SK-N-SH (cell line): ENCODE measurements at regions not wholly inside any gene's neighbourhood (a gene's known extent, or its start where the extent isn't known, plus 50 kb on each side); places are given as distances from the start of the nearest gene placed in this dataset.

Experiments
- CTCF ChIA-PET: fragments of 300-600, 350-600 bp; formaldehyde crosslinking; extraction: SDS; loops from one replicate; lab custom pipeline; 2021; lab: Yijun Ruan, JAX
- POLR2A ChIA-PET: fragments of 350-600 bp; sonication (Branson Sonifier 250); formaldehyde crosslinking; extraction: SDS; loops from one replicate; lab custom pipeline; 2020; ENCODE audit warnings: antibody characterized with exemption, inconsistent platforms; lab: Yijun Ruan, JAX
- DNase-seq: peaks from one replicate; pipeline ENCODE4 v3.0.0; 2012
- H2AFZ ChIP-seq: fragments of 200-600 bp; sonication (generic); 2 replicates; pipeline ENCODE4 v1.8.1; 2016; ENCODE audit warnings: antibody characterized with exemption, mild to moderate bottlenecking, low read depth
- H3F3A ChIP-seq: fragments of 200-600 bp; sonication (generic); replicated peaks from 2 replicates; pipeline ENCODE3; 2016; ENCODE audit warnings: antibody characterized with exemption, mild to moderate bottlenecking; ENCODE audit not compliant: insufficient read depth
- H3K27ac ChIP-seq, 2 experiments: fragments of 200-500 bp in 1 of 2; fragments of 200-600 bp in 1 of 2; sonication (Bioruptor generic) in 1 of 2; sonication (generic), shearing (Covaris generic) in 1 of 2; 2 replicates each; pipeline versions ENCODE4 v1.5.1 to v1.6.1; 2014 to 2016; ENCODE audit warnings: low read depth in 2 of 2, inconsistent platforms in 1 of 2, low read length in 1 of 2, mild to moderate bottlenecking in 1 of 2, mixed read lengths in 1 of 2
- H3K27me3 ChIP-seq: fragments of 200-600 bp; sonication (generic), shearing (Covaris generic); 2 replicates; pipeline ENCODE4 v1.6.1; 2016; ENCODE audit warnings: mixed run types; ENCODE audit not compliant: insufficient read depth
- H3K36me3 ChIP-seq, 2 experiments: fragments of 200-500 bp in 1 of 2; fragments of 200-600 bp in 1 of 2; sonication (Bioruptor generic) in 1 of 2; sonication (generic) in 1 of 2; replicated peaks in 1 of 2; 2 replicates each; pipeline versions ENCODE3 to v1.5.1; 2014 to 2016; ENCODE audit warnings: low read length in 1 of 2, mild to moderate bottlenecking in 1 of 2; ENCODE audit not compliant: insufficient read depth in 2 of 2, control insufficient read depth in 1 of 2
- H3K4me1 ChIP-seq, 2 experiments: fragments of 200-500 bp in 1 of 2; fragments of 200-600 bp in 1 of 2; sonication (Bioruptor generic) in 1 of 2; sonication (generic), shearing (Covaris generic) in 1 of 2; 2 replicates each; pipeline versions ENCODE4 v1.5.1 to v1.6.1; 2014 to 2016; ENCODE audit warnings: low read depth in 1 of 2, low read length in 1 of 2, mixed run types in 1 of 2; ENCODE audit not compliant: insufficient read depth in 2 of 2, control insufficient read depth in 1 of 2
- H3K4me2 ChIP-seq: fragments of 200-600 bp; sonication (generic), shearing (Covaris generic); 2 replicates; pipeline ENCODE4 v1.6.1; 2017; ENCODE audit warnings: mixed run types
- H3K4me3 ChIP-seq, 2 experiments: fragments of 200-500 bp in 1 of 2; fragments of 200-600 bp in 1 of 2; sonication (Bioruptor generic) in 1 of 2; sonication (generic), shearing (Covaris generic) in 1 of 2; 2 replicates each; pipeline versions ENCODE4 v1.5.1 to v1.8.1; 2014 to 2016; ENCODE audit warnings: low read depth in 2 of 2, inconsistent platforms in 1 of 2, low read length in 1 of 2, mild to moderate bottlenecking in 1 of 2, mixed read lengths in 1 of 2, moderate library complexity in 1 of 2
- H3K79me2 ChIP-seq: fragments of 200-600 bp; sonication (generic); 2 replicates; pipeline ENCODE4 v1.8.1; 2017; ENCODE audit warnings: mild to moderate bottlenecking; ENCODE audit not compliant: insufficient read depth
- H3K9ac ChIP-seq: fragments of 200-600 bp; sonication (generic); 2 replicates; pipeline ENCODE4 v1.6.1; 2017; ENCODE audit warnings: mixed run types
- H3K9me2 ChIP-seq: fragments of 200-600 bp; sonication (generic); 2 replicates; pipeline ENCODE4 v1.6.1; 2017; ENCODE audit warnings: mixed run types
- H3K9me3 ChIP-seq: fragments of 200-600 bp; sonication (generic); 2 replicates; pipeline ENCODE4 v1.6.1; 2017; ENCODE audit warnings: mixed run types, mild to moderate bottlenecking, moderate library complexity
- H4K20me1 ChIP-seq: fragments of 200-600 bp; sonication (generic); 2 replicates; pipeline ENCODE4 v1.6.1; 2017; ENCODE audit warnings: mild to moderate bottlenecking, mixed run types; ENCODE audit not compliant: insufficient read depth
- CHD2 ChIP-seq: fragments of 150-350 bp; IDR thresholded peaks from 2 replicates; pipeline ENCODE4 v1.6.1; 2018; ENCODE audit warnings: low read length; ENCODE audit not compliant: partially characterized antibody
- FOXJ3 ChIP-seq: sonication (generic); formaldehyde crosslinking; IDR thresholded peaks from 2 replicates; pipeline ENCODE4 v1.5.1; 2020; ENCODE audit warnings: mild to moderate bottlenecking, missing genetic modification reagents
- GABPA ChIP-seq: IDR thresholded peaks from 2 replicates; pipeline ENCODE4 v1.4.0; 2012; ENCODE audit warnings: low read depth, mild to moderate bottlenecking
- JUND ChIP-seq: IDR thresholded peaks from 2 replicates; pipeline ENCODE4 v1.4.0; 2012
- MXI1 ChIP-seq: IDR thresholded peaks from 2 replicates; pipeline ENCODE4 v1.6.1; 2012; ENCODE audit warnings: mild to moderate bottlenecking, low read depth, low read length, improper control_type of control experiment
- NFIC ChIP-seq: IDR thresholded peaks from 2 replicates; pipeline ENCODE4 v1.4.0; 2012; ENCODE audit warnings: borderline replicate concordance
- NRF1 ChIP-seq: IDR thresholded peaks from 2 replicates; pipeline ENCODE4 v1.6.1; 2012; ENCODE audit warnings: low read depth, mild to moderate bottlenecking, low read length
- POLR2AphosphoS5 ChIP-seq: IDR thresholded peaks from 2 replicates; pipeline ENCODE4 v1.6.1; 2012; ENCODE audit warnings: low read depth, low read length
- RAD21 ChIP-seq: IDR thresholded peaks from 2 replicates; pipeline ENCODE4 v1.6.1; 2012; ENCODE audit warnings: mild to moderate bottlenecking, low read length
- REST ChIP-seq: IDR thresholded peaks from 2 replicates; pipeline ENCODE4 v1.6.1; 2012; ENCODE audit warnings: mild to moderate bottlenecking, low read depth, low read length, moderate library complexity
- RFX5 ChIP-seq: IDR thresholded peaks from 2 replicates; pipeline ENCODE4 v1.6.1; 2012; ENCODE audit warnings: mild to moderate bottlenecking, improper control_type of control experiment, low read length
- RXRA ChIP-seq: IDR thresholded peaks from 2 replicates; pipeline ENCODE4 v1.4.0; 2012; ENCODE audit warnings: low read depth, mild to moderate bottlenecking, borderline replicate concordance
- TAF1 ChIP-seq: IDR thresholded peaks from 2 replicates; pipeline ENCODE4 v1.6.1; 2012; ENCODE audit warnings: low read depth, mild to moderate bottlenecking, low read length, moderate library complexity, borderline replicate concordance
- TCF12 ChIP-seq: IDR thresholded peaks from 2 replicates; pipeline ENCODE4 v1.4.0; 2012
- TEAD4 ChIP-seq: IDR thresholded peaks from 2 replicates; pipeline ENCODE4 v1.4.0; 2012; ENCODE audit warnings: mild to moderate bottlenecking, borderline replicate concordance; ENCODE audit not compliant: insufficient read depth
- YY1 ChIP-seq: IDR thresholded peaks from 2 replicates; pipeline ENCODE4 v1.4.0; 2012; ENCODE audit warnings: low read depth, mild to moderate bottlenecking
- WGBS: methylation state at CpG from one replicate; pipeline ENCODE4 v1.1.6; 2017; ENCODE audit warnings: low lambda C conversion rate; 5-methylcytosine and 5-hydroxymethylcytosine counted together
- TF ChIP-seq, protein P1 (sequence below): IDR thresholded peaks from 2 replicates; pipeline ENCODE4 v1.4.0; 2012; ENCODE audit warnings: low read depth, borderline replicate concordance

DNA sequence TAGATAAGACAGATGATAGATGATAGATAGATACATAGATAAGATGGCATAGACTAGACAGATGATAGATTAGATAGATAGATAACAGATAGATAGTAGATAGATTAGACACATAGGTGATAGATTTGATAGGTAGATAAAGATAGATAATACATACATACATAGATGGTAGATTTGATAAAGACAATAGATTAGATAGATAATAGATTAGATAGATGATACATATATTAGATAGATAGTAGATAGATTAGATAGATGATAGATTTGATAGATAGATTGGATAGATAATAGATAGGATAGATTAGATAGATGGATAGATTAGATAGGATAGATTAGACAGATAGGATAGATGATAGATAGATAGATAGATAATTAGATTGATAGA, 327.6 kb downstream of the BRD1 start:
- Histone ChIP-seq H3K27ac (no peak overlapping the region), H3K9me3 (no peaks in the 10 kb centered on the region; the same call in 1 of the 2 replicates), H2AFZ (no peak overlapping the region), H4K20me1 (no peaks in the 10 kb centered on the region), H3K4me2 (no peak overlapping the region), H3K9ac (no peak overlapping the region), H3K79me2 (no peaks in the 10 kb centered on the region), H3K36me3 (no peaks in the 10 kb centered on the region), H3F3A (no peaks in the 10 kb centered on the region), H3K4me1 (no peaks in the 10 kb centered on the region), H3K27me3 (no peaks in the 10 kb centered on the region), H3K9me2 (no peaks in the 10 kb centered on the region), H3K4me3 (no peak overlapping the region)
- ChIA-PET CTCF (no interaction called here), POLR2A (no interaction called here)
- DNase-seq: no peak
- TF ChIP-seq REST (no peak), CHD2 (no peak), FOXJ3 (CRISPR knock-in tag) (no peak), GABPA (no peak), NFIC (no peak), RAD21 (no peak), RFX5 (no peak)
- TF ChIP-seq, protein P1, sequence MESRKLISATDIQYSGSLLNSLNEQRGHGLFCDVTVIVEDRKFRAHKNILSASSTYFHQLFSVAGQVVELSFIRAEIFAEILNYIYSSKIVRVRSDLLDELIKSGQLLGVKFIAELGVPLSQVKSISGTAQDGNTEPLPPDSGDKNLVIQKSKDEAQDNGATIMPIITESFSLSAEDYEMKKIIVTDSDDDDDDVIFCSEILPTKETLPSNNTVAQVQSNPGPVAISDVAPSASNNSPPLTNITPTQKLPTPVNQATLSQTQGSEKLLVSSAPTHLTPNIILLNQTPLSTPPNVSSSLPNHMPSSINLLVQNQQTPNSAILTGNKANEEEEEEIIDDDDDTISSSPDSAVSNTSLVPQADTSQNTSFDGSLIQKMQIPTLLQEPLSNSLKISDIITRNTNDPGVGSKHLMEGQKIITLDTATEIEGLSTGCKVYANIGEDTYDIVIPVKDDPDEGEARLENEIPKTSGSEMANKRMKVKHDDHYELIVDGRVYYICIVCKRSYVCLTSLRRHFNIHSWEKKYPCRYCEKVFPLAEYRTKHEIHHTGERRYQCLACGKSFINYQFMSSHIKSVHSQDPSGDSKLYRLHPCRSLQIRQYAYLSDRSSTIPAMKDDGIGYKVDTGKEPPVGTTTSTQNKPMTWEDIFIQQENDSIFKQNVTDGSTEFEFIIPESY: no peak

GRCh38 chr22:49499433-49500075, 328.1 kb downstream of the BRD1 start:
- H3K4me2 ChIP-seq: no peak overlapping the region
- H3K9me2 ChIP-seq: no peaks in the 10 kb centered on the region
- no peaks in the 10 kb centered on the region for H3K36me3 ChIP-seq
- no peak for TF ChIP-seq YY1
- TF ChIP-seq REST: no peak
- TF ChIP-seq RXRA: no peak
- TF ChIP-seq JUND: no peak
- TF ChIP-seq NRF1: no peak
- TF ChIP-seq TEAD4: no peak
- no peak for TF ChIP-seq TCF12
- no peak for TF ChIP-seq TAF1
- TF ChIP-seq POLR2AphosphoS5: no peak
- no peak for TF ChIP-seq RAD21
- TF ChIP-seq MXI1: no peak
- TF ChIP-seq GABPA: no peak
- H3K79me2 ChIP-seq: no peaks in the 10 kb centered on the region
- H3F3A ChIP-seq: no peaks in the 10 kb centered on the region
- no peaks in the 10 kb centered on the region for H3K4me1 ChIP-seq
- ChIA-PET CTCF (no interaction called here), POLR2A (no interaction called here)
- no peak overlapping the region for H2AFZ ChIP-seq
- H3K4me3 ChIP-seq: no peak overlapping the region
- H3K9ac ChIP-seq: no peak overlapping the region
- DNase-seq: no peak
- no peak overlapping the region for H3K27ac ChIP-seq
- WGBS: 13% methylated on average over 1 of the region's 1 CpG
- H3K9me3 ChIP-seq: no peaks in the 10 kb centered on the region; the same call in 1 of the 2 replicates
- no peaks in the 10 kb centered on the region for H3K27me3 ChIP-seq
- H4K20me1 ChIP-seq: no peaks in the 10 kb centered on the region
